Endothelial cell of umbilical vein (primary cell): ENCODE measurements at regions not wholly inside any gene's neighbourhood (a gene's known extent, or its start where the extent isn't known, plus 50 kb on each side); places are given as distances from the start of the nearest gene placed in this dataset.

Experiments
- BruUV-seq: library from RNA; stranded (reverse); fragments of 400-500 nt; replicated peaks from 2 replicates; lab custom pipeline; 2021; lab: Mats Ljungman, UMichigan
- CTCF ChIA-PET: fragments of 300-600, 350-600 bp; sonication (Branson Sonifier 250); formaldehyde crosslinking; loops from one replicate; lab custom pipeline; 2021; ENCODE audit warnings: antibody characterized with exemption, inconsistent platforms; lab: Charles Lee
- POLR2A ChIA-PET: fragments of 300-600, 350-600 bp; sonication (Branson Sonifier 250); formaldehyde crosslinking; loops from one replicate; lab custom pipeline; 2021; ENCODE audit warnings: antibody characterized with exemption, inconsistent platforms; lab: Charles Lee
- DNase-seq: peaks from one replicate; pipeline ENCODE4 v3.0.0-alpha.2; 2011; ENCODE audit warnings: low read depth, low spot score
- FAIRE-seq: peaks from 2 replicates; lab custom pipeline; 2011; peaks lifted over from hg19 to GRCh38; lab: Jason Lieb, UNC
- H2AFZ ChIP-seq: 2 replicates; pipeline ENCODE4 v1.6.0; 2012; ENCODE audit warnings: low read depth, low read length, control low read depth, inconsistent platforms
- H3K27ac ChIP-seq: 2 replicates; pipeline ENCODE4 v1.5.1; 2011; ENCODE audit warnings: low read depth, mild to moderate bottlenecking, control low read depth, low read length, moderate library complexity; ENCODE audit not compliant: insufficient read depth
- H3K27me3 ChIP-seq, 2 experiments: 2 replicates each; pipeline versions ENCODE4 v1.6.0 to v1.6.1; 2011; ENCODE audit warnings: low read length in 2 of 2, mixed read lengths in 1 of 2; ENCODE audit not compliant: control insufficient read depth in 2 of 2, insufficient read depth in 2 of 2
- H3K36me3 ChIP-seq, 2 experiments: 2 replicates in 1 of 2; 3 replicates in 1 of 2; pipeline ENCODE4 v1.5.1; 2011; ENCODE audit warnings: low read length in 2 of 2, mild to moderate bottlenecking in 1 of 2, moderate library complexity in 1 of 2; ENCODE audit not compliant: control insufficient read depth in 2 of 2, insufficient read depth in 2 of 2; ENCODE audit errors: extremely low read depth in 1 of 2
- H3K4me1 ChIP-seq: 3 replicates; pipeline ENCODE4 v1.5.1; 2011; ENCODE audit warnings: mild to moderate bottlenecking, low read length; ENCODE audit not compliant: control insufficient read depth, insufficient read depth; ENCODE audit errors: extremely low read depth
- H3K4me2 ChIP-seq: 2 replicates; pipeline ENCODE4 v1.6.1; 2011; ENCODE audit warnings: low read length, control low read depth, mixed read lengths; ENCODE audit not compliant: insufficient read depth
- H3K4me3 ChIP-seq, 3 experiments: fragments of 200-600 bp in 1 of 3; sonication (generic), shearing (Covaris generic) in 1 of 3; replicated peaks in 1 of 3; 2 replicates each; pipeline ENCODE4 v1.5.1; 2011 to 2016; ENCODE audit warnings: control low read depth in 3 of 3, low read length in 3 of 3, mild to moderate bottlenecking in 2 of 3, inconsistent platforms in 1 of 3, low read depth in 1 of 3, moderate library complexity in 1 of 3; ENCODE audit not compliant: insufficient read depth in 1 of 3
- H3K79me2 ChIP-seq: 2 replicates; pipeline ENCODE4 v1.6.0; 2012; ENCODE audit warnings: low read length, inconsistent platforms; ENCODE audit not compliant: control insufficient read depth, insufficient read depth
- H3K9ac ChIP-seq: replicated peaks from 2 replicates; pipeline ENCODE3; 2011; ENCODE audit warnings: low read length, control low read depth; ENCODE audit not compliant: insufficient read depth; ENCODE audit errors: extremely low read depth
- H3K9me1 ChIP-seq: replicated peaks from 3 replicates; pipeline ENCODE4 v1.6.0; 2011; ENCODE audit warnings: mild to moderate bottlenecking, low read length; ENCODE audit not compliant: control insufficient read depth, insufficient read depth; ENCODE audit errors: extremely low read depth
- H3K9me3 ChIP-seq: replicated peaks from 2 replicates; pipeline ENCODE4 v1.5.1; 2012; ENCODE audit warnings: low read length, inconsistent platforms; ENCODE audit not compliant: control insufficient read depth, insufficient read depth
- H4K20me1 ChIP-seq: replicated peaks from 2 replicates; pipeline ENCODE3; 2011; ENCODE audit warnings: mild to moderate bottlenecking, low read length; ENCODE audit not compliant: control insufficient read depth, insufficient read depth; ENCODE audit errors: extremely low read depth
- CTCF ChIP-seq, 2 donors: IDR thresholded peaks; 1 replicate in 1 of 2; 2 replicates in 1 of 2; pipeline ENCODE4 v1.5.1; 2011; ENCODE audit warnings: low read length in 2 of 2, mild to moderate bottlenecking in 2 of 2, moderate library complexity in 2 of 2, control low read depth in 1 of 2, inconsistent platforms in 1 of 2, low read depth in 1 of 2; ENCODE audit not compliant: insufficient read depth in 1 of 2; ENCODE audit errors: extremely low read depth in 1 of 2
- EZH2 ChIP-seq: IDR thresholded peaks from 2 replicates; pipeline ENCODE4 v1.6.1; 2012; ENCODE audit warnings: borderline replicate concordance, low read depth, mild to moderate bottlenecking, moderate library complexity, low read length, inconsistent platforms; ENCODE audit not compliant: severe bottlenecking
- FOS ChIP-seq: IDR thresholded peaks from 2 replicates; pipeline ENCODE4 v1.6.1; 2011; ENCODE audit warnings: mild to moderate bottlenecking, low read length, moderate library complexity, borderline replicate concordance; ENCODE audit not compliant: insufficient read depth
- GATA2 ChIP-seq: IDR thresholded peaks from 2 replicates; pipeline ENCODE4 v1.7.0; 2011; ENCODE audit warnings: low read depth, mild to moderate bottlenecking, moderate library complexity, mixed read lengths, low read length; ENCODE audit not compliant: insufficient read length, insufficient read depth
- JUN ChIP-seq: IDR thresholded peaks from 2 replicates; pipeline ENCODE4 v1.6.1; 2011; ENCODE audit warnings: borderline replicate concordance, low read depth; ENCODE audit not compliant: insufficient read length, insufficient read depth
- MAX ChIP-seq: IDR thresholded peaks from 2 replicates; pipeline ENCODE4 v1.6.1; 2011; ENCODE audit not compliant: insufficient read depth, insufficient read length
- MYC ChIP-seq: IDR thresholded peaks from one replicate; pipeline ENCODE4 v1.6.1; 2011; ENCODE audit warnings: mild to moderate bottlenecking, low read depth, low read length
- POLR2A ChIP-seq: IDR thresholded peaks from 2 replicates; pipeline ENCODE4 v1.6.1; 2012; ENCODE audit warnings: low read depth, mild to moderate bottlenecking, control low read depth, low read length
- POLR2AphosphoS5 ChIP-seq: IDR thresholded peaks from 2 replicates; pipeline ENCODE4 v1.6.1; 2012; ENCODE audit warnings: low read depth, mild to moderate bottlenecking, control low read depth, low read length, moderate library complexity; ENCODE audit not compliant: insufficient read depth
- dilution Hi-C: fragments of 300-500 bp; cut with MboI; formaldehyde crosslinking; loops from one replicate; pipeline ENCODE4 v1.15.0; 2019; ENCODE audit warnings: low sequenced_read_pairs; ENCODE audit not compliant: extremely low pct_ligation_motif_present
- intact Hi-C: fragments of 100-400 bp; cut with micrococcal nuclease; formaldehyde crosslinking; loops from one replicate; pipeline ENCODE4 v1.10.0; 2022

GRCh38 chr15:62567501-62567900 lies 402.4 kb upstream of the C2CD4B start:
- DNase-seq: no peak
- no peak for TF ChIP-seq MYC
- no peak for TF ChIP-seq GATA2
- no peak for TF ChIP-seq JUN
- TF ChIP-seq CTCF (IDR thresholded peaks at IDR 0.05; ENCODE audit: extremely low read depth in 1 of 2, insufficient read depth in 1 of 2, low read depth in 1 of 2, low read length in 2 of 2): no peak
- TF ChIP-seq POLR2A: no peak
- no peaks in the 10 kb centered on the region for H4K20me1 ChIP-seq
- no peaks in the 10 kb centered on the region for H3K9me3 ChIP-seq
- no peak overlapping the region for H2AFZ ChIP-seq
- H3K9ac ChIP-seq: no peak overlapping the region
- intact Hi-C loops: no loop called here
- no peak overlapping the region for H3K4me2 ChIP-seq
- dilution Hi-C loops: no loop called here
- H3K4me1 ChIP-seq: no peaks in the 10 kb centered on the region
- H3K4me3 ChIP-seq: no peak overlapping the region
- no peaks in the 10 kb centered on the region for H3K27me3 ChIP-seq
- BruUV-seq: no TSS peak
- H3K79me2 ChIP-seq: no peaks in the 10 kb centered on the region
- POLR2A ChIA-PET: no interaction called here
- no peak overlapping the region for H3K27ac ChIP-seq
- no peak for FAIRE-seq
- H3K36me3 ChIP-seq: no peaks in the 10 kb centered on the region
- CTCF ChIA-PET: no interaction called here
- H3K9me1 ChIP-seq: no peaks in the 10 kb centered on the region

- no peak for FAIRE-seq
- Histone ChIP-seq H3K4me3 (no peak overlapping the region), H3K36me3 (no peaks in the 10 kb centered on the region), H4K20me1 (no peaks in the 10 kb centered on the region), H3K4me2 (no peak overlapping the region), H3K27me3 (no peaks in the 10 kb centered on the region), H2AFZ (no peak overlapping the region), H3K27ac (no peak overlapping the region), H3K4me1 (no peaks in the 10 kb centered on the region), H3K9me3 (no peaks in the 10 kb centered on the region), H3K9ac (no peak overlapping the region), H3K9me1 (no peaks in the 10 kb centered on the region), H3K79me2 (no peaks in the 10 kb centered on the region)
- no TSS peak for BruUV-seq
- ChIA-PET CTCF (interaction anchor here (0.7 kb wide), 1 partner anchor 19 kb away, joined by 3 read pairs; no protein-coding TSS in a partner anchor), POLR2A (no interaction called here)
- intact Hi-C loops (no loop called here), dilution Hi-C loops (no loop called here)
- TF ChIP-seq EZH2: no peak
- TF ChIP-seq POLR2AphosphoS5: no peak
- no peak for TF ChIP-seq GATA2
- no peak for TF ChIP-seq POLR2A
- no peak for TF ChIP-seq FOS
- TF ChIP-seq CTCF (IDR thresholded peaks at IDR 0.05; ENCODE audit: extremely low read depth in 1 of 2, insufficient read depth in 1 of 2, low read depth in 1 of 2, low read length in 2 of 2): no peak
- no peak for TF ChIP-seq MYC
- no peak for TF ChIP-seq MAX
- no peak for TF ChIP-seq JUN
- DNase-seq: no peak
Observed at GRCh38 chr15:62568004-62568403, 402.9 kb upstream of the C2CD4B start.
